Body of pancreas (tissue), 4 donors: ENCODE measurements at regions not wholly inside any gene's neighbourhood (a gene's known extent, or its start where the extent isn't known, plus 50 kb on each side); places are given as distances from the start of the nearest gene placed in this dataset.

ENCODE experiments used
- ATAC-seq: fragments of 150-250 bp; one replicate; pipeline ENCODE4 v1.9.1; 2016
- DNase-seq, 4 donors: peaks; one replicate each; pipeline ENCODE4 v3.0.0-alpha.2; 2019
- H3K27ac ChIP-seq, 4 donors: fragments of 200-600 bp; sonication (generic); 1 replicate in 3 of 4; 2 replicates in 1 of 4; pipeline versions ENCODE4 v1.5.1 to v1.6.1; 2016 to 2019; ENCODE audit warnings: mild to moderate bottlenecking in 1 of 4, mixed read lengths in 1 of 4, moderate library complexity in 1 of 4
- H3K27me3 ChIP-seq, 2 donors: fragments of 200-600 bp; sonication (generic); one replicate each; pipeline ENCODE4 v1.6.0; 2016; ENCODE audit warnings: mild to moderate bottlenecking in 1 of 2
- H3K36me3 ChIP-seq, 2 donors: fragments of 200-600 bp; sonication (generic); replicated peaks in 1 of 2; 2 replicates each; pipeline ENCODE4 v1.5.1; 2016; ENCODE audit warnings: low read depth in 2 of 2; ENCODE audit not compliant: insufficient read depth in 1 of 2
- H3K4me1 ChIP-seq: fragments of 200-600 bp; sonication (generic); one replicate; pipeline ENCODE4 v1.6.0; 2016
- H3K4me3 ChIP-seq, 2 donors: fragments of 200-600 bp; sonication (generic); 1 replicate in 1 of 2; 2 replicates in 1 of 2; pipeline ENCODE4 v1.5.1; 2016 to 2019
- H3K9me3 ChIP-seq, 3 donors: fragments of 200-600 bp; sonication (generic); 1 replicate in 2 of 3; 2 replicates in 1 of 3; pipeline ENCODE4 v1.5.1; 2016
- POLR2A ChIP-seq, 3 donors: fragments of 450-650 bp; IDR thresholded peaks; one replicate each; pipeline ENCODE4 v1.6.1; 2016; ENCODE audit warnings: antibody characterized with exemption in 3 of 3, mild to moderate bottlenecking in 2 of 3
- WGBS, 2 donors: methylation state at CpG; one replicate each; pipeline ENCODE4 v1.1.5; 2017; 5-methylcytosine and 5-hydroxymethylcytosine counted together
- intact Hi-C: fragments of 100-400 bp; cut with DNase I; formaldehyde crosslinking; loops from one replicate; pipeline ENCODE4 v1.15.1; 2023
- TF ChIP-seq, protein P1 (sequence below), 7 experiments: fragments of 450-650 bp in 4 of 7; fragments of 200-600 bp in 3 of 7; sonication (generic) in 3 of 7; IDR thresholded peaks; one replicate each; pipeline ENCODE4 v1.5.1; 2016 to 2019; ENCODE audit warnings: antibody characterized with exemption in 7 of 7

DNA sequence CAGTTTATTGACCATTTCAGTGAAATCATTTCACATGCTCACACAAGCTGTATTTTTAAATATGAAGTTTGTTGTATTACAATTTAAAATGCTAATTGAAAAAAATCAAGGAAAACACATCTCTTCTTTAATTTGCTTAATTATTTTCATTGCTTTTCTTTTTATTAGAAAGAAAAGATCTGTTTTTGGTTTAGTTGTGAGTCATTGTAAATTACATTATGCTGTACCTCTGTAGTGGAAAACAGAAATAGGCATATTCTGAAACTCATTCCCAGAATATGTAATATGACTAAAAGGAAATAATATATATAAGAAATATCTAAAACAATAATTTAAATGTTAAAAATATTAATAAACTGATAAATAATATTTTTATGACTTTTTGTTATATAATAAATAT lies 161.9 kb downstream of the HGF start:
- no peak for ATAC-seq
- intact Hi-C loops = no loop called here

GRCh38 chr7:81606078-81606863 lies 163.6 kb downstream of the HGF start:
- WGBS, 2 donors = 59 to 63% methylated on average over 3 of the region's 3 CpGs
- intact Hi-C loops = no loop called here

More for the DNA sequence above, 161.9 kb downstream of the HGF start:
- Histone ChIP-seq H3K4me3 (no peak overlapping the region), H3K27ac (no peak overlapping the region), H3K36me3 (no peaks in the 10 kb centered on the region), H3K27me3 (no peaks in the 10 kb centered on the region), H3K9me3 (no peaks in the 10 kb centered on the region), H3K4me1 (no peaks in the 10 kb centered on the region)
- TF ChIP-seq, protein P1, sequence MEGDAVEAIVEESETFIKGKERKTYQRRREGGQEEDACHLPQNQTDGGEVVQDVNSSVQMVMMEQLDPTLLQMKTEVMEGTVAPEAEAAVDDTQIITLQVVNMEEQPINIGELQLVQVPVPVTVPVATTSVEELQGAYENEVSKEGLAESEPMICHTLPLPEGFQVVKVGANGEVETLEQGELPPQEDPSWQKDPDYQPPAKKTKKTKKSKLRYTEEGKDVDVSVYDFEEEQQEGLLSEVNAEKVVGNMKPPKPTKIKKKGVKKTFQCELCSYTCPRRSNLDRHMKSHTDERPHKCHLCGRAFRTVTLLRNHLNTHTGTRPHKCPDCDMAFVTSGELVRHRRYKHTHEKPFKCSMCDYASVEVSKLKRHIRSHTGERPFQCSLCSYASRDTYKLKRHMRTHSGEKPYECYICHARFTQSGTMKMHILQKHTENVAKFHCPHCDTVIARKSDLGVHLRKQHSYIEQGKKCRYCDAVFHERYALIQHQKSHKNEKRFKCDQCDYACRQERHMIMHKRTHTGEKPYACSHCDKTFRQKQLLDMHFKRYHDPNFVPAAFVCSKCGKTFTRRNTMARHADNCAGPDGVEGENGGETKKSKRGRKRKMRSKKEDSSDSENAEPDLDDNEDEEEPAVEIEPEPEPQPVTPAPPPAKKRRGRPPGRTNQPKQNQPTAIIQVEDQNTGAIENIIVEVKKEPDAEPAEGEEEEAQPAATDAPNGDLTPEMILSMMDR (IDR thresholded peaks at IDR 0.05) = no peak
- TF ChIP-seq POLR2A (IDR thresholded peaks at IDR 0.05) = no peak
- DNase-seq = no peak

GRCh38 chr7:81605493-81605892 lies 164.4 kb downstream of the HGF start:
- no peak for ATAC-seq
- WGBS, 2 donors = 85% methylated on average over 4 of the region's 4 CpGs
- no peak overlapping the region for H3K4me3 ChIP-seq

More at GRCh38 chr7:81606078-81606863, 163.6 kb downstream of the HGF start:
- H3K27me3 ChIP-seq = no peaks in the 10 kb centered on the region
- H3K9me3 ChIP-seq = no peaks in the 10 kb centered on the region
- no peak overlapping the region for H3K27ac ChIP-seq
- H3K36me3 ChIP-seq = no peaks in the 10 kb centered on the region
- TF ChIP-seq POLR2A (IDR thresholded peaks at IDR 0.05) = no peak
- TF ChIP-seq, protein P1 (IDR thresholded peaks at IDR 0.05) = no peak
- DNase-seq (no peak), ATAC-seq (no peak)
- no peak overlapping the region for H3K4me3 ChIP-seq
- H3K4me1 ChIP-seq = no peaks in the 10 kb centered on the region

DNA sequence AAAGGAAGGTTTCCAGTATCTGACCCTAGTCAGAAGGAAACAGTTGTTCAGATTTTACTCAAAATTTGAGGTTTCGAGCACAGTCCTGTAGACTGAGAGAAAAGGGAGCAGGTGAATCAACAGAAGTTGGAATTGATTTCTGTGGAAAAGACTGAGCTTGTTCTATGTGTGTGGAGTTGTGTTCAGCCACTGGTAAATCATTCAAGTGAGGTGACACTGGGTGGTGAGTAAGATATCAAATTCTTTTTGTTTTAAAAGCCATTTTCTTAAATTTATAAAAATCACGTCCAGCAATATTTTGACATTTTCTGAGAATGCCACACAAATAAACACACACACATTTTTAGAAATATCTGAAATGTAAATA lies 165.1 kb downstream of the HGF start:
- DNase-seq (no peak), ATAC-seq (no peak)
- Histone ChIP-seq H3K27ac (no peak overlapping the region), H3K27me3 (no peaks in the 10 kb centered on the region), H3K4me3 (no peak overlapping the region), H3K4me1 (no peaks in the 10 kb centered on the region), H3K36me3 (no peaks in the 10 kb centered on the region), H3K9me3 (no peaks in the 10 kb centered on the region)
- intact Hi-C loops = no loop called here
- no peak for TF ChIP-seq POLR2A (IDR thresholded peaks at IDR 0.05)
- TF ChIP-seq, protein P1 (IDR thresholded peaks at IDR 0.05) = no peak
- 34 to 39% methylated on average over 2 of the region's 2 CpGs for WGBS, 2 donors

More at GRCh38 chr7:81605493-81605892, 164.4 kb downstream of the HGF start:
- Histone ChIP-seq H3K4me1 (no peaks in the 10 kb centered on the region), H3K27ac (no peak overlapping the region), H3K27me3 (no peaks in the 10 kb centered on the region), H3K9me3 (no peaks in the 10 kb centered on the region), H3K36me3 (no peaks in the 10 kb centered on the region)
- intact Hi-C loops = no loop called here
- no peak for DNase-seq
- no peak for TF ChIP-seq POLR2A (IDR thresholded peaks at IDR 0.05)
- TF ChIP-seq, protein P1 (IDR thresholded peaks at IDR 0.05) = no peak
